ENCODE measurements at regions not wholly inside any gene's neighbourhood (a gene's known extent, or its start where the extent isn't known, plus 50 kb on each side); places are given as distances from the start of the nearest gene placed in this dataset.

DNA sequence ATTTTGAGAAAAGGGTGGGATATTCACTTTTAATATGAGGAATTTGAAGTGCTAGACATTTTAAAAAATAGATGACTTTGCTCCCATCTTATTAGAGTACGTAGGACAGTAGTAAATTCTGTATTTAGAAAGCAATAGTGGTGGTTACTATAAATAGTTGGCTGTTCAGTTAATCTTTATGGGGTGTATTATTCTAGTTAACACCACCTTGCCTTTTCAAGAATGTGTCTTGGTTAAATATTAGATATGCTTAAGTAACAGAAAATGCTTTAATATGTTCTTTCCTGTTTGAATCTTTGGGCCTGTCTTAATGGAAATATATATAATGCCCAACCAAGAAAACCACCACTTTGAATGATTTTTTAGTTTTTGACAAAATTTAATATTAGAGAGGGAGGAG is 608.7 kb upstream of the FAM174A start:
- TF ChIP-seq, protein P1, sequence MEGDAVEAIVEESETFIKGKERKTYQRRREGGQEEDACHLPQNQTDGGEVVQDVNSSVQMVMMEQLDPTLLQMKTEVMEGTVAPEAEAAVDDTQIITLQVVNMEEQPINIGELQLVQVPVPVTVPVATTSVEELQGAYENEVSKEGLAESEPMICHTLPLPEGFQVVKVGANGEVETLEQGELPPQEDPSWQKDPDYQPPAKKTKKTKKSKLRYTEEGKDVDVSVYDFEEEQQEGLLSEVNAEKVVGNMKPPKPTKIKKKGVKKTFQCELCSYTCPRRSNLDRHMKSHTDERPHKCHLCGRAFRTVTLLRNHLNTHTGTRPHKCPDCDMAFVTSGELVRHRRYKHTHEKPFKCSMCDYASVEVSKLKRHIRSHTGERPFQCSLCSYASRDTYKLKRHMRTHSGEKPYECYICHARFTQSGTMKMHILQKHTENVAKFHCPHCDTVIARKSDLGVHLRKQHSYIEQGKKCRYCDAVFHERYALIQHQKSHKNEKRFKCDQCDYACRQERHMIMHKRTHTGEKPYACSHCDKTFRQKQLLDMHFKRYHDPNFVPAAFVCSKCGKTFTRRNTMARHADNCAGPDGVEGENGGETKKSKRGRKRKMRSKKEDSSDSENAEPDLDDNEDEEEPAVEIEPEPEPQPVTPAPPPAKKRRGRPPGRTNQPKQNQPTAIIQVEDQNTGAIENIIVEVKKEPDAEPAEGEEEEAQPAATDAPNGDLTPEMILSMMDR (conservative IDR thresholded peaks at IDR 0.05), result no peak
- TF ChIP-seq ZFX (IDR thresholded peaks at IDR 0.05), result no peak

Measured in C4-2B (cell line).